Prostate gland (tissue), 2 donors: ENCODE measurements at regions not wholly inside any gene's neighbourhood (a gene's known extent, or its start where the extent isn't known, plus 50 kb on each side); places are given as distances from the start of the nearest gene placed in this dataset.
A peak's percentile ranks its signal among the peaks of the same experiment; 100 is the strongest.

Experiments
- CTCF ChIP-seq, 4 experiments: fragments of 200-600 bp in 2 of 4; fragments of 450-650 bp in 2 of 4; sonication (generic) in 2 of 4; IDR thresholded peaks; 1 replicate in 3 of 4; 2 replicates in 1 of 4; pipeline ENCODE4 v1.5.1; 2016 to 2019; ENCODE audit warnings: antibody characterized with exemption in 4 of 4, mild to moderate bottlenecking in 2 of 4, moderate library complexity in 2 of 4
- POLR2A ChIP-seq: fragments of 450-650 bp; IDR thresholded peaks from one replicate; pipeline ENCODE4 v1.6.1; 2016; ENCODE audit warnings: antibody characterized with exemption, mild to moderate bottlenecking

DNA sequence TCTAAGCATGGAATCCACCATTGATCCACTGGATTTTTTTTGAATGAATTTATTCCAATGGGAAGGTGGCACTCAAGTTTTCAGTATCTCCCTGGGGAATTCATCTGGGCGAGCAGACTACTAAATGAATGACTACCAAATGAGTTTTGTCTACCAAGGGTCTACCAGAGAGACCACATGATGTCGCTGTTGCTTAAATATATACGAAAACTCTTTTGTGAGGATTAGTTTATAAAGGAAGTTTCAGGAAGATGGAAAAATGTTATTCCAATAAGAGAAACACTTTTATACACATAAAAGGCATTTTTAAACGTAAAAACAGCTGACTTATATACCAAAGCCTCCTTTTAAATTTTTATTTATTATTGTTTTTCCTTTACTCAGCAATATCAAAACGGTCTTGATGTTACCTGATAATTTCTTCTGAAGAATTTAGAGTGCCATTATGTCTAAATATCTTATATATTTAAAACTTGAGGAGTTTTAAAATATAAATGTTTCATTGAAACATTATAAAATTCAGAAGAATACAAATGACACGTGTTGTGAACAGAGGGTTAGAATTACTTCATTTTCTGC, 139.7 kb downstream of the HRH4 start:
- TF ChIP-seq CTCF (IDR thresholded peaks at IDR 0.05), result peak in 3 of 4 experiments; percentile 47 to 53 (median 52)
- no peak for TF ChIP-seq POLR2A
